ENCODE measurements at regions not wholly inside any gene's neighbourhood (a gene's known extent, or its start where the extent isn't known, plus 50 kb on each side); places are given as distances from the start of the nearest gene placed in this dataset.
A peak's percentile ranks its signal among the peaks of the same experiment; 100 is the strongest.

DNA sequence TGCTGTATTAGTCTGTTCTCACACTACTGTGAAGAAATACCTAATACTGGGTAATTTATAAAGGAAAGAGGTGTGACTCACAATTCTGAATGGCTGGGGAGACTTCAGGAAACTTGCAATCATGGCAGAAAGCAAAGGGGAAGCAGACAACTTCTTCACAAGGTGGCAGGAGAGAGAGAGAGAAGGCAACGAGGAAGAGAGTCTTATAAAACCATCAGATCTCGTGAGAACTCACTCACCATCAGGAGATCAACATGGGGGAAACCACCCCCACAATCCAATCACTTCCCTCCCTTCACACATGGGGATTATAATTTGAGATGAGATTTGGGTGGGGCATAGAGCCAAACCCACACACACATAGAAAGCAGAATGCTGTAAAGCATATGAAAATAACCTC is 896.2 kb downstream of the CDH11 start:
- WGBS: 67% methylated on average over 2 of the region's 2 CpGs
- no peak overlapping the region for H3K4me3 ChIP-seq (ENCODE audit: low read length)
- intact Hi-C loops (cut with DNase I): no loop called here
- H3K27me3 ChIP-seq (ENCODE audit: control insufficient read depth, insufficient read depth): no peaks in the 10 kb centered on the region
- H3K4me1 ChIP-seq (ENCODE audit: control insufficient read depth, insufficient read depth, low read length): no peaks in the 10 kb centered on the region
- no peak for ATAC-seq
- H3K27ac ChIP-seq (ENCODE audit: low read length): no peak overlapping the region
- DNase-seq: no peak
- no peaks in the 10 kb centered on the region for H3K9me3 ChIP-seq (ENCODE audit: control insufficient read depth, low read length)

DNA sequence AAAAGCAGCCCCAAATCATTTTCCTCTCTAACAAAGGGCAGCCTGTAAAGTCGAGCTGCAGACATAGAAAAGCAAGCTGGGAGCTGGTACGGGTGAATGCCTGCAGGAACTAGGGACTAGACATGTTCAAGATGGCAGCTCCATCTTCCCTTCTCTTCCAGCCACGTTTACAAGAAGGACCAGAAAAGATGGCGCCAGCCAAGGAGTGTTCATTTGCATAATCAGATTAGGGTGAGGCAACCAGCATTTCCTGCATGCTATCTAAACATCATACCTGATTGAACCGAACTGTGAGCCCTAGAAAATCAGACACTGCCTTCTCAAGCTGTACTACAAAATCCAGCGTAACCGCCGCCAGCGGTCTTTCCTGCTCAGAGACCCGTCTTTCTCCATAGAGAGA is 896.8 kb downstream of the CDH11 start:
- Histone ChIP-seq H3K27me3 (ENCODE audit: control insufficient read depth, insufficient read depth) (no peaks in the 10 kb centered on the region), H3K4me1 (ENCODE audit: control insufficient read depth, insufficient read depth, low read length) (no peaks in the 10 kb centered on the region), H3K4me3 (ENCODE audit: low read length) (no peak overlapping the region), H3K9me3 (ENCODE audit: control insufficient read depth, low read length) (no peaks in the 10 kb centered on the region), H3K27ac (ENCODE audit: low read length) (no peak overlapping the region)
- DNase-seq: no peak
- intact Hi-C loops (cut with DNase I): no loop called here
- no peak for ATAC-seq
- WGBS: 71% methylated on average over 10 of the region's 10 CpGs

DNA sequence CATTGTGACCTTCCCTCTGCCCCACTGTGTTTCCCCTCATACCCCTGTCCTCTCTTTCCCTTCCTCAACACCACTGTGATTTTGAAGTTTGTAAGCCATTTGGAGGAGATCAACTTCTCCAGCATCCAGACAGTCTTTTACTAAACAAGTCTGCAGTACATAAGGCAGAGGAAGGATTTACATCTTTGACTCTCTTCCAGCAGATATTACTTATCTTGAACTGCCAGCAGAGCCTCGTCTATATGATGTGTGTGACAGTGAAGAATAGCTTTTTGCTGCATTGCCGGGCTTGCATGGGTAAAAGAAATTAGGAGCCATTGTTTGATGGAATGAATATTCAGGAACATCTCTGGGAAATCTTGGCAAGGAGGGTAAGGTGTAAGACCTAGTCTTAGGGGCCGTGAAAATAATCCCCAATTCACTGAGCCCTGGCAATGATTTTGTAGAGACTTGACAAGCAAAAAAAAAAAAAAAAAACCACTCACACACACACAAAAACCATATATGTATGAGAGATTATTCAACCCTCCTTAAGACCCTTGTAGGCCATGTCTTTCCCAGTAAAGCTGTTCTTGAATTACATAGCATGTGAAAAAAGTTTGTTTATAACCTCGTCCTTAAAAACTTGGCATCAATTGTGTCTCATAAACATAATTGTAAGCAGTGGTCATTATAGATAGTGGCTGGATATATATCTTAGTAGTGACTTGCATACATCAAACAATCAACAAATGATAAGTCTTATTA is 903.9 kb downstream of the CDH11 start:
- 55% methylated on average over 4 of the region's 4 CpGs for WGBS
- no peak overlapping the region for H3K4me3 ChIP-seq (ENCODE audit: low read length)
- intact Hi-C loops (cut with DNase I): no loop called here
- DNase-seq: no peak
- H3K4me1 ChIP-seq (ENCODE audit: control insufficient read depth, insufficient read depth, low read length): no peaks in the 10 kb centered on the region
- ATAC-seq: no peak
- no peaks in the 10 kb centered on the region for H3K9me3 ChIP-seq (ENCODE audit: control insufficient read depth, low read length)
- no peak overlapping the region for H3K27ac ChIP-seq (ENCODE audit: low read length)
- H3K27me3 ChIP-seq (ENCODE audit: control insufficient read depth, insufficient read depth): no peaks in the 10 kb centered on the region

DNA sequence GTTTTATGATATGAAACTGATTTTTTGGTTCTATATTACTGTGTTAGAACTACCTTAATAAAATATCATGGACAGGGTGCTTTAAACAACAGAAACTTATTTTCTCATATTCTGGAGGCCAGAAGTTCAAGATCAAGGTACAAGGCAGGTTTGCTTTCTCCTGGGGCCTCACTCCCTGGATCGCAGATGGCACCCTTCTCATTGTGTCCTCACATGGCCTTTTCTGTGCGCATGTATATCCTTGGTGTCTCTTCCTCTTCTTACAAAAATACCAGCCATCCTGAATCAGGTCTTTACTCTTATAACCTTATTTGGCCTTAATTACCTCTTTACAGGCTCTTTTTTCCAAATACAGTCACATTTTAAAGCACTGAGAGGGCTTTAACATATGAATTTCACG is 906.1 kb downstream of the CDH11 start:
- intact Hi-C loops (cut with DNase I): no loop called here
- no peaks in the 10 kb centered on the region for H3K9me3 ChIP-seq (ENCODE audit: control insufficient read depth, low read length)
- 93% methylated on average over 3 of the region's 3 CpGs for WGBS
- H3K27ac ChIP-seq (ENCODE audit: low read length): no peak overlapping the region
- H3K27me3 ChIP-seq (ENCODE audit: control insufficient read depth, insufficient read depth): no peaks in the 10 kb centered on the region
- DNase-seq (no peak), ATAC-seq (no peak)
- H3K4me1 ChIP-seq (ENCODE audit: control insufficient read depth, insufficient read depth, low read length): no peaks in the 10 kb centered on the region
- no peak overlapping the region for H3K4me3 ChIP-seq (ENCODE audit: low read length)

DNA sequence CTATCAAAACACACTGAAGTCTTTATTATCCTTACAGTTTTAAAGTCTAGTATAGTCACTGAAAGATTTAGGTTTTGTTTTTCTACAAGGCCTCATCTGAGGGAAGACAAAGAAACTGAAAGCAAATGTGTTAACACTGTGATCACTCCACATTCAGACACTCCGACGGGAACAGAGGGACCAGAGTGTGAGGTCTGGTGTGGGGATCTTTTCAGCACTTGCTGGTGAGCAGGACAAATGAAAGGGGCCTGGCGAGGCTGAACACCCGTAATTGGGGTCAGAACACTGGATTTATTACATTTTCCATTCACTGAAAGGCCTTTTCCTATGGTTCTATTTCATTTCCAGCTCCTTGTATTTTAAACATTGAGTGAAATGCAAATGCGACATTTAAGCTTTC is 910.5 kb downstream of the CDH11 start:
- intact Hi-C loops (cut with DNase I): no loop called here
- 48% methylated on average over 5 of the region's 5 CpGs for WGBS
- Histone ChIP-seq H3K4me1 (ENCODE audit: control insufficient read depth, insufficient read depth, low read length) (no peaks in the 10 kb centered on the region), H3K9me3 (ENCODE audit: control insufficient read depth, low read length) (no peaks in the 10 kb centered on the region), H3K27me3 (ENCODE audit: control insufficient read depth, insufficient read depth) (no peaks in the 10 kb centered on the region), H3K27ac (ENCODE audit: low read length) (no peak overlapping the region), H3K4me3 (ENCODE audit: low read length) (no peak overlapping the region)
- DNase-seq: peak in 1 of 3 donors; percentile 24
- no peak for ATAC-seq

DNA sequence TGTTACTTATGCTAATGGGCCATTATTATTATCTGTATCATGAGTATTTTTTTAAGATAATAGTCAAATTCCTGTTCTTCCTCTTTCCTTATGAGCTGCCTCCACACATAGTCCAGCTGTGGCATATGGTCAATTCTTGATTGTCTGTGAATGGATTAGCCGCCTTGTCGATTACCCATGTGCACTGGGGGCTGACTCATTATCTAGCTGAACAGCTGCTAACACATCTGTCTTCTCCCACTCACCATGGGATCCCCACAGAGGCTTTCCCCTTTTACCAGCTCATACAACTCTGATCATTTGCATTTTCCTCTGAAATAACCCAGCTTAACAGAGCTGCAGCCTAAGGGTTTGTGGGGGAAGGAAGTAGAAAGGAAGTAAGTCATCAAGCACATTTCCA is 915.0 kb downstream of the CDH11 start:
- WGBS: 41% methylated on average over 2 of the region's 2 CpGs
- DNase-seq (no peak), ATAC-seq (no peak)
- Histone ChIP-seq H3K27ac (ENCODE audit: low read length) (no peak overlapping the region), H3K9me3 (ENCODE audit: control insufficient read depth, low read length) (no peaks in the 10 kb centered on the region), H3K4me3 (ENCODE audit: low read length) (no peak overlapping the region), H3K4me1 (ENCODE audit: control insufficient read depth, insufficient read depth, low read length) (no peaks in the 10 kb centered on the region), H3K27me3 (ENCODE audit: control insufficient read depth, insufficient read depth) (no peaks in the 10 kb centered on the region)
- intact Hi-C loops (cut with DNase I): no loop called here

DNA sequence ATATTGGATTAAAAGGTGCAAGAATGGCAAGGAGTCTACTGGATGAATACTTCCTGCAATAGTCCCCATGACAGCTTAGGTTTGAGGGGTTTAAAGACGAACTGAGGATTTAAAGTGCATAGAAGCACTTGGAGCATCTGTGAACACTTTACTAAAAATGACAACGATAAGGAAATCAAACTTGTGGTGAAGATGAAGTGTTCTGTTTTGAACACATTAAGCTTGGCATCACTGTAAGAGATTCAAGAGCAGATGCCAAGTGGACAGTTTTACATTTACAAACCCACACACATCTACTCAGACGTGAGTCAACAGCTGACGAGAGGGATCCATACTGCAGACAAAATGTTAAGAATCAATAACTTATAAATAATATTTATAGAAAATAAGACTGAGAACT is 918.7 kb downstream of the CDH11 start:
- H3K4me1 ChIP-seq (ENCODE audit: control insufficient read depth, insufficient read depth, low read length): no peaks in the 10 kb centered on the region
- WGBS: 58% methylated on average over 4 of the region's 4 CpGs
- no peak overlapping the region for H3K4me3 ChIP-seq (ENCODE audit: low read length)
- no peak overlapping the region for H3K27ac ChIP-seq (ENCODE audit: low read length)
- intact Hi-C loops (cut with DNase I): no loop called here
- DNase-seq (no peak), ATAC-seq (no peak)
- no peaks in the 10 kb centered on the region for H3K27me3 ChIP-seq (ENCODE audit: control insufficient read depth, insufficient read depth)
- no peaks in the 10 kb centered on the region for H3K9me3 ChIP-seq (ENCODE audit: control insufficient read depth, low read length)

DNA sequence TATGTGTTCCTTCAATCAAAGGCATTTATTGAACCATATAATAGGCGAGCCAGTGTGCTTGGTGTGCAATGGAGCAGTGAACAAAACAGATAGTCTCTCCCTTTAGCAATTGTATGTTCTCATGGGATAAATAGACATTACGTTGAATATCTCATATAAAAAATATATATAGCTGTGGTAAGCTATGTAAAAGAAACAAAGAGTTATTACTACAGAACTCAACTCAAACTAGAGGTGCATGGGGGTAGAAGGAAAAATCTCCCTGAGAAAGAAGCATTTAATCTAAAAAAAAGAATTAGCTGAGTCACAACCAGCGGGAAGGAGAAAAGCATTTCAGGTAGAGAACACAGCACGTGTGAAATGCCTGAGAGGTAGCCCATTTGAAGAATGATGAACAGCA is 919.3 kb downstream of the CDH11 start:
- WGBS: 84% methylated on average over 4 of the region's 4 CpGs
- DNase-seq: no peak
- Histone ChIP-seq H3K27ac (ENCODE audit: low read length) (no peak overlapping the region), H3K4me3 (ENCODE audit: low read length) (no peak overlapping the region), H3K4me1 (ENCODE audit: control insufficient read depth, insufficient read depth, low read length) (no peaks in the 10 kb centered on the region), H3K9me3 (ENCODE audit: control insufficient read depth, low read length) (no peaks in the 10 kb centered on the region), H3K27me3 (ENCODE audit: control insufficient read depth, insufficient read depth) (no peaks in the 10 kb centered on the region)
- ATAC-seq: no peak
- intact Hi-C loops (cut with DNase I): no loop called here

DNA sequence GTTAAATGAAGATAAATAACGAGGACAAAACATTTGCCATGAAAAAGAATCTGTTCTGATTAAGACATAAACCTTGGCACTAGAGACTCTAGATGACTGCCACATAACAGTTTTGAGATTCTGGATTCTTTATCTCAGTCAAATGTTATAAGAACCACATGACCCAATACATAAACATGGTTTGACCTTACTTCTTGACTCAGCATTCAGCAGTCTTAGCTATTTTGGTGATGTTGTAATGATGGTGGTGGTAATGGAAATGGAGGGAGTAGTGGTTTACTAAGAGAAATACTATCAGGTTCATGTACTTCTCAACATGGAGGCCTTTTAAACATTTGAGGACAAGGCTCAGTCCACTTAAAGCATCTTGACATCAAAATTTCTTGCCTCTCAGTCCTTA is 925.4 kb downstream of the CDH11 start:
- no peak for ATAC-seq
- DNase-seq: no peak
- no peaks in the 10 kb centered on the region for H3K27me3 ChIP-seq (ENCODE audit: control insufficient read depth, insufficient read depth)
- WGBS: 68% methylated on average over 1 of the region's 1 CpG
- intact Hi-C loops (cut with DNase I): no loop called here
- H3K4me1 ChIP-seq (ENCODE audit: control insufficient read depth, insufficient read depth, low read length): no peaks in the 10 kb centered on the region
- no peak overlapping the region for H3K27ac ChIP-seq (ENCODE audit: low read length)
- H3K4me3 ChIP-seq (ENCODE audit: low read length): no peak overlapping the region
- no peaks in the 10 kb centered on the region for H3K9me3 ChIP-seq (ENCODE audit: control insufficient read depth, low read length)

DNA sequence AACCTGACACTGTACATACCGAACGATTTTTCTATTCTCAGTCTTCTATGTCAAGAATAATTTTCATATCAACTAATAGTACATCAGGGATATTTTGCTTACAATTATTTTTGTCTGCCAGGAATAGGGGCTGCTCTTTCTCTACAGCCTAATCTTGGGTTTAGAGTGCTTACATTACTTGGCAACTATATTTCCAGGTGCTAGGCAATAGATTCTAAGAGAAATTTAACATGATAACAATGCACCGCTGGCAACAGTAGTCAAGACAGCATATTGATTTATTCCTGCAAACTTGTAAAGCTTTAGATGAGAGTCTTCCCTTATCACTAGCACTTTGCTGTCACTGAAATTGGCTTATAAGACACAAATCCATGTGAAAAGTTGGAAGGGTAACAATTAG is 935.9 kb downstream of the CDH11 start:
- no peaks in the 10 kb centered on the region for H3K4me1 ChIP-seq (ENCODE audit: control insufficient read depth, insufficient read depth, low read length)
- no peak overlapping the region for H3K27ac ChIP-seq (ENCODE audit: low read length)
- 49% methylated on average over 3 of the region's 3 CpGs for WGBS
- H3K4me3 ChIP-seq (ENCODE audit: low read length): no peak overlapping the region
- intact Hi-C loops (cut with DNase I): no loop called here
- H3K9me3 ChIP-seq (ENCODE audit: control insufficient read depth, low read length): no peaks in the 10 kb centered on the region
- no peaks in the 10 kb centered on the region for H3K27me3 ChIP-seq (ENCODE audit: control insufficient read depth, insufficient read depth)
- DNase-seq (no peak), ATAC-seq (no peak)

DNA sequence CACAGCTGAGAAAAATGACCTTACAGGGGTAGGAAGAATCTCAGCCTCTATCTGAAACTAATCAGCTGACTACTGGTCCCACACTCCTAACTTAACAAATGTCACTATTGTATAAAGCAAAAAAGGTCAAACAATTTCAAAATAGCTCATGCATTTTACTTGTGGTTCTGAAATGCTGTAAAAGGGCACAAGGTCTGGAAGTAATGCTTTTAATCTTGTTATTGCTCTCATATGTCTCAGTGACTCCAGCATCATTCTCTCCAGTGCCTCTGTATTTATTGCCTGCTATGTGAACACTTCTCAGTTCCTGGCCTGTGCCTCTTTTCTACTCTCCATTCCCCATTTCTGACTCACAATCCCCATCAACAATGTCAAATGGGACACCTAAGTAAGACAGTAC is 937.7 kb downstream of the CDH11 start:
- no peak overlapping the region for H3K4me3 ChIP-seq (ENCODE audit: low read length)
- ATAC-seq (no peak), DNase-seq (no peak)
- no peaks in the 10 kb centered on the region for H3K9me3 ChIP-seq (ENCODE audit: control insufficient read depth, low read length)
- no peak overlapping the region for H3K27ac ChIP-seq (ENCODE audit: low read length)
- H3K4me1 ChIP-seq (ENCODE audit: control insufficient read depth, insufficient read depth, low read length): no peaks in the 10 kb centered on the region
- H3K27me3 ChIP-seq (ENCODE audit: control insufficient read depth, insufficient read depth): no peaks in the 10 kb centered on the region
- intact Hi-C loops (cut with DNase I): no loop called here

DNA sequence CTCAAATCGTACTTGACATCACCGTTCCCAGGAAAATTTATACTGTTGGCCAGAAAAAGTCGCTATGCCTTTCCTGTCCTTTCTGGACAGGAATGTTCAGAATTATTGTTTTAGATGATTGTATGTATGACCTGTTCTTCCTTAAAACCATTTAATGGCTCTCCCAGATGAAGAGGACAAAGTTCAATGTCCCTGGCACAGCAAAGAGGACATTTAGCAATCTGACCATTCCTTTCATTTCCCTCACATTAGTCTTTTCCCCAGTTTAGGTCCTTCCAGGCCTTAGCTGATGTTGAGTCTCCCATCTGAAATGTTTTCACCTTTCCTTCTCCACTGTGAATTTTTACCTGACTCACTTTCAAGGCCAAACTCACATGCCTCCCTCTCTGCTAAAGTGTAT is 938.9 kb downstream of the CDH11 start:
- ATAC-seq: no peak
- intact Hi-C loops (cut with DNase I): no loop called here
- Histone ChIP-seq H3K27ac (ENCODE audit: low read length) (no peak overlapping the region), H3K27me3 (ENCODE audit: control insufficient read depth, insufficient read depth) (no peaks in the 10 kb centered on the region), H3K4me3 (ENCODE audit: low read length) (no peak overlapping the region), H3K4me1 (ENCODE audit: control insufficient read depth, insufficient read depth, low read length) (no peaks in the 10 kb centered on the region), H3K9me3 (ENCODE audit: control insufficient read depth, low read length) (no peaks in the 10 kb centered on the region)
- no peak for DNase-seq
- WGBS: 69% methylated on average over 3 of the region's 3 CpGs

Data from right cardiac atrium (tissue), 5 donors.